IMR-90 (cell line): ENCODE measurements at regions not wholly inside any gene's neighbourhood (a gene's known extent, or its start where the extent isn't known, plus 50 kb on each side); places are given as distances from the start of the nearest gene placed in this dataset.

Experiments
- ATAC-seq: fragments of 200-7000 bp; cut with Tn5 transposase; 2 replicates; pipeline ENCODE4 v1.9.1; 2020; ENCODE audit warnings: low read depth, mild to moderate bottlenecking, moderate library complexity
- BruUV-seq: library from RNA; stranded (reverse); fragments of 400-500 nt; replicated peaks from 2 replicates; lab custom pipeline; 2021; lab: Mats Ljungman, UMichigan
- CTCF ChIA-PET: fragments of 300-600 bp; formaldehyde crosslinking; extraction: SDS; loops from one replicate; lab custom pipeline; 2021; ENCODE audit warnings: antibody characterized with exemption; lab: Yijun Ruan, JAX
- POLR2A ChIA-PET: fragments of 300-600 bp; sonication (Branson Sonifier 250); formaldehyde crosslinking; loops from one replicate; lab custom pipeline; 2022; ENCODE audit warnings: antibody characterized with exemption; ENCODE audit not compliant: unreplicated experiment; lab: Charles Lee
- DNase-seq: peaks from one replicate; pipeline ENCODE4 v3.0.0; 2013
- H2AFZ ChIP-seq: replicated peaks from 2 replicates; pipeline ENCODE3; 2013; ENCODE audit warnings: low read length, mild to moderate bottlenecking; ENCODE audit not compliant: poor library complexity
- H2AK5ac ChIP-seq: 2 replicates; pipeline ENCODE4 v1.6.1; 2013; ENCODE audit warnings: low read depth, low read length, inconsistent platforms
- H2AK9ac ChIP-seq: replicated peaks from 2 replicates; pipeline ENCODE3; 2013; ENCODE audit warnings: mild to moderate bottlenecking, low read depth, low read length, moderate library complexity; ENCODE audit not compliant: poor library complexity
- H2BK120ac ChIP-seq: 2 replicates; pipeline ENCODE4 v1.6.1; 2013; ENCODE audit warnings: low read depth, low read length, inconsistent platforms
- H2BK15ac ChIP-seq: 3 replicates; pipeline ENCODE4 v1.6.1; 2013; ENCODE audit warnings: low read depth, low read length, inconsistent platforms
- H2BK20ac ChIP-seq: 2 replicates; pipeline ENCODE4 v1.6.1; 2013; ENCODE audit warnings: low read depth, mild to moderate bottlenecking, inconsistent platforms, low read length, moderate library complexity
- H2BK5ac ChIP-seq: 2 replicates; pipeline ENCODE4 v1.6.1; 2013; ENCODE audit warnings: mild to moderate bottlenecking, low read depth, low read length, inconsistent platforms; ENCODE audit not compliant: poor library complexity, severe bottlenecking
- H3K14ac ChIP-seq: replicated peaks from 2 replicates; pipeline ENCODE4 v1.6.1; 2013; ENCODE audit warnings: low read depth, low read length, inconsistent platforms
- H3K18ac ChIP-seq: 2 replicates; pipeline ENCODE4 v1.6.1; 2013; ENCODE audit warnings: low read depth, low read length, control low read depth
- H3K23ac ChIP-seq: 2 replicates; pipeline ENCODE4 v1.6.1; 2013; ENCODE audit warnings: low read depth, low read length, inconsistent platforms
- H3K27ac ChIP-seq: 2 replicates; pipeline ENCODE4 v1.5.1; 2013; ENCODE audit warnings: mild to moderate bottlenecking, control low read depth, low read length; ENCODE audit not compliant: insufficient read depth
- H3K27me3 ChIP-seq: 2 replicates; pipeline ENCODE4 v1.6.1; 2013; ENCODE audit warnings: low read length; ENCODE audit not compliant: control insufficient read depth, insufficient read depth
- H3K36me3 ChIP-seq: 2 replicates; pipeline ENCODE4 v1.6.1; 2013; ENCODE audit warnings: low read length, mixed read lengths; ENCODE audit not compliant: control insufficient read depth, insufficient read depth
- H3K4ac ChIP-seq: 2 replicates; pipeline ENCODE4 v1.6.1; 2013; ENCODE audit warnings: low read depth, low read length, inconsistent platforms
- H3K4me1 ChIP-seq: 2 replicates; pipeline ENCODE4 v1.6.1; 2013; ENCODE audit warnings: low read length, mixed read lengths; ENCODE audit not compliant: control insufficient read depth, insufficient read depth
- H3K4me2 ChIP-seq: 2 replicates; pipeline ENCODE4 v1.6.1; 2013; ENCODE audit warnings: low read depth, mild to moderate bottlenecking, control low read depth, low read length, moderate library complexity
- H3K4me3 ChIP-seq: 2 replicates; pipeline ENCODE4 v1.5.1; 2013; ENCODE audit warnings: low read depth, mild to moderate bottlenecking, control low read depth, low read length, moderate library complexity; ENCODE audit not compliant: insufficient read depth
- H3K56ac ChIP-seq: 2 replicates; pipeline ENCODE4 v1.6.1; 2013; ENCODE audit warnings: low read length, inconsistent platforms; ENCODE audit not compliant: insufficient read depth; ENCODE audit errors: extremely low read depth
- H3K79me1 ChIP-seq, 2 experiments: 2 replicates each; pipeline ENCODE4 v1.6.1; 2013; ENCODE audit warnings: low read length in 2 of 2, inconsistent platforms in 1 of 2, low read depth in 1 of 2
- H3K9ac ChIP-seq: 2 replicates; pipeline ENCODE4 v1.6.1; 2013; ENCODE audit warnings: low read depth, low read length, control low read depth
- H3K9me1 ChIP-seq: 2 replicates; pipeline ENCODE4 v1.6.1; 2013; ENCODE audit warnings: low read length, inconsistent platforms; ENCODE audit not compliant: insufficient read depth
- H3K9me3 ChIP-seq: 2 replicates; pipeline ENCODE4 v1.6.1; 2013; ENCODE audit warnings: low read length; ENCODE audit not compliant: control insufficient read depth, insufficient read depth
- H4K20me1 ChIP-seq: 2 replicates; pipeline ENCODE4 v1.6.1; 2013; ENCODE audit warnings: low read length, inconsistent platforms; ENCODE audit not compliant: insufficient read depth
- H4K5ac ChIP-seq: 2 replicates; pipeline ENCODE4 v1.6.1; 2013; ENCODE audit warnings: mild to moderate bottlenecking, low read depth, low read length, control low read depth
- H4K8ac ChIP-seq, 2 experiments: 2 replicates each; pipeline ENCODE4 v1.6.1; 2013; ENCODE audit warnings: low read depth in 2 of 2, low read length in 2 of 2, control low read depth in 1 of 2, inconsistent platforms in 1 of 2
- H4K91ac ChIP-seq: 2 replicates; pipeline ENCODE4 v1.6.1; 2013; ENCODE audit warnings: low read depth, low read length, inconsistent platforms; ENCODE audit not compliant: insufficient read depth
- MAZ ChIP-seq: IDR thresholded peaks from 2 replicates; pipeline ENCODE4 v1.6.1; 2012; ENCODE audit warnings: low read depth, mild to moderate bottlenecking, low read length, improper control_type of control experiment, moderate library complexity, borderline replicate concordance
- USF2 ChIP-seq: fragments of 150-350 bp; IDR thresholded peaks from 2 replicates; pipeline ENCODE4 v1.6.1; 2017; ENCODE audit warnings: mild to moderate bottlenecking, antibody characterized with exemption, low read length, low read depth
- WGBS, 2 experiments: methylation state at CpG; one replicate each; pipeline versions ENCODE4 v1.1.5 to v1.1.7; 2013; ENCODE audit warnings: missing lambda C conversion rate in 2 of 2; ENCODE audit not compliant: insufficient read length in 1 of 2; ENCODE audit errors: extremely low coverage in 2 of 2; 5-methylcytosine and 5-hydroxymethylcytosine counted together
- dilution Hi-C: fragments of 300-500 bp; cut with HindIII; formaldehyde crosslinking; loops from one replicate; pipeline ENCODE4 v1.14.3; 2018; ENCODE audit warnings: low sequenced_read_pairs; ENCODE audit not compliant: unreplicated experiment
- in situ Hi-C: fragments of 300-500 bp; cut with MboI; formaldehyde crosslinking; loops from 3 replicates; pipeline ENCODE4 v1.14.3; 2019; ENCODE audit warnings: low sequenced_read_pairs, inconsistent platforms, mixed read lengths
- intact Hi-C: fragments of 100-400 bp; cut with micrococcal nuclease; formaldehyde crosslinking; loops from 2 replicates; pipeline ENCODE4 v1.10.0; 2022

DNA sequence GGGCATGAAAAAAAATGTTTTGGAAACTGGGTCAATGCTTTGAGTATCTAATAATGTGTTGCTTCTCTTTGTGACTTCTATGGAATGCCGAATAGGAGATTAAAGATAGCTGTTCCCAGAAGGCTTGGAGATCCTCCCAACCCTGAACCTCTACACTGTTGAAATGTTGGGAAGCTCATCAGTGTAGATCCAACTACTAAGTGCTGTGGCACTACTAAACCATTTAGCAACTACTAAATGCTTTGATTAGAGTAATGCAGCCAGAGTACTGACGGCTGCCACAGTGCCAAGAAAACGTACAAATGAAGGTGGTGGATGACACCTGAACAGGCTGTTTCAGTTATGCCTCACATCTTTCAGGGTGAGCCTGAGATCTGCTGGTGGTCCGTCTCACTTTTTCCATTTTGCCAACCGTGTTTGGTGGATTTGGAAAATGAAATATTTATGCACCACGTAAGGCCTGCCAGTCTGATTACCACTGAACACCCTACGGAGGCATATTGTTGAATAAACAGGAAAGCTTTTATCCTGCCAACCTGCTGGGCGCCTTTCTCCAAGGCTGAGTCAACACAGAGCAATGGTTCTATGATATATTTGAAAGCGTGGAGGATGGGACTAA is 938.0 kb upstream of the FLRT2 start:
- Histone ChIP-seq H2BK15ac (no peak overlapping the region), H3K4me2 (no peak overlapping the region), H4K8ac (no peak overlapping the region), H4K91ac (no peak overlapping the region), H2AFZ (no peak overlapping the region), H4K5ac (no peak overlapping the region), H3K9me1 (no peaks in the 10 kb centered on the region), H3K27ac (no peak overlapping the region), H4K20me1 (no peaks in the 10 kb centered on the region), H2BK5ac (no peak overlapping the region), H2AK9ac (no peak overlapping the region), H2BK120ac (no peak overlapping the region), H3K4me1 (no peaks in the 10 kb centered on the region), H3K79me1 (no peaks in the 10 kb centered on the region), H3K14ac (no peak overlapping the region), H3K4ac (no peak overlapping the region), H3K18ac (no peak overlapping the region), H3K56ac (no peak overlapping the region), H3K36me3 (no peaks in the 10 kb centered on the region), H3K27me3 (no peaks in the 10 kb centered on the region), H3K9me3 (no peaks in the 10 kb centered on the region), H3K9ac (no peak overlapping the region), H3K23ac (no peak overlapping the region), H2BK20ac (no peak overlapping the region), H3K4me3 (no peak overlapping the region), H2AK5ac (no peak overlapping the region)
- in situ Hi-C loops (no loop called here), dilution Hi-C loops (no loop called here), intact Hi-C loops (no loop called here)
- no peak for DNase-seq
- BruUV-seq: no TSS peak
- ChIA-PET POLR2A (no interaction called here), CTCF (no interaction called here)
- no peak for TF ChIP-seq MAZ
- TF ChIP-seq USF2: no peak
- no CpG with 5 or more reads among the region's 9 CpGs for whole genome bisulfite sequencing, 2 experiments
- no peak for ATAC-seq
